HG03135 (cell line): ENCODE measurements at regions not wholly inside any gene's neighbourhood (a gene's known extent, or its start where the extent isn't known, plus 50 kb on each side); places are given as distances from the start of the nearest gene placed in this dataset.
A peak's percentile ranks its signal among the peaks of the same experiment; 100 is the strongest.

Source experiments
- ATAC-seq: cut with Tn5 transposase; IDR thresholded peaks from one replicate; pipeline ENCODE4 v1.9.1; 2021; ENCODE audit warnings: mild to moderate bottlenecking, moderate library complexity; ENCODE audit not compliant: unreplicated experiment

GRCh38 chr1:104929280-104929679 lies 1179.6 kb downstream of the AMY1C start:
- ATAC-seq: no peak

- no peak for ATAC-seq
Measured at GRCh38 chr1:104932030-104932915, 1182.6 kb downstream of the AMY1C start.

DNA sequence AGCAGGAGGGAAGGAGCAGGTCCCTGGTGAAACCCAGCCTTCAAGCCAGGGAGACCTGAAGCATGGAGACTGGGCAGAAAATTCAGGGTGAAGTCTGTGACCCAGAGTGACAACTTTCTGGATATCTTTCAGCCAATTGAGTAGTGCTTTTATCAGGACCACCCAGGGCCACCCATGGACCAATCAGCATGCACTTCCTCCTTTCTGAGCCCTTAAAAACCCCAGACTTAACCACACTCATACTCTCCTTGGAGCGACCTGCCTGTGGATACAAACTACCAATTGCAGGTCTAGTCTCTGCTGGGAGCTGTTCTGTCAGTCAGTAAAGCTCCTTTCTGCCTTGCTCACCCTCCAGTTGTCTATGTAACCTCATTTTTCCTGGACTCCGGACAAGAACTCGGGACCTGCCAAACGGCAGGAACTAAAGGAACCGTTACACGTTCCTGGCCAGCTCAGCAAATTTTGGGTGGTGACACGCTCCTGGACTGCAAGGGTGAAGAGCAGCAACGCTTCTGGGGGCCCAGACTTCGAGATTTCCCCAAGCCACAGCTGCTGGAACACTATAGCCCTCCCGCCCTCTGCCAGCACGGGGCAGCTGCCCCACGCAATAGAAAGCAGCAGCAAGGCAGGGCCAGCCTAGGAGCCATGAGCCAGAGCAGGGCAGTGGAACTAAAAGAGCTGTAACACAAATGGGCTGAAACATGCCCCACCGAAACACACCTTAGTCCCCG lies 1183.4 kb downstream of the AMY1C start:
- no peak for ATAC-seq

DNA sequence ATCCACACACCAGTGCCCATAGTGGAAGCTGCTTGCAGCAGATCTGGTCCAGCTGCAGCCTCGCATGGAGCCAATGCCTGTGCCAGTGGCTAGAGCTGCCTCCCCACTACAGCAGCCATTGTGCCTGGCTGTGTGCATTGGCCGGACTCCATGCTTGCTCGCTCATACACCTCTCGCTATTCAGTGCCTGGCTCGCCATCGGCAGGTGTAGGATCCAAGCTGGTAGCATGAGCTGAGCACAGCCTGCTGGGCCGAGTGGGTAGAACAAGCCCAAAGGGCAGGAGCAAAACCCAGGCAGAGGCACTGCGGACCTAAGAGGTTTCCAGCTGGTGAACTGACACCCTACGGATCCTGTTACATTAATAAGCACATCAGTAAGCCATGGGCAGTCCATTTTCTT lies 1184.1 kb downstream of the AMY1C start:
- no peak for ATAC-seq

- no peak for ATAC-seq
Measured at GRCh38 chr1:104945406-104945805, 1195.7 kb downstream of the AMY1C start.

DNA sequence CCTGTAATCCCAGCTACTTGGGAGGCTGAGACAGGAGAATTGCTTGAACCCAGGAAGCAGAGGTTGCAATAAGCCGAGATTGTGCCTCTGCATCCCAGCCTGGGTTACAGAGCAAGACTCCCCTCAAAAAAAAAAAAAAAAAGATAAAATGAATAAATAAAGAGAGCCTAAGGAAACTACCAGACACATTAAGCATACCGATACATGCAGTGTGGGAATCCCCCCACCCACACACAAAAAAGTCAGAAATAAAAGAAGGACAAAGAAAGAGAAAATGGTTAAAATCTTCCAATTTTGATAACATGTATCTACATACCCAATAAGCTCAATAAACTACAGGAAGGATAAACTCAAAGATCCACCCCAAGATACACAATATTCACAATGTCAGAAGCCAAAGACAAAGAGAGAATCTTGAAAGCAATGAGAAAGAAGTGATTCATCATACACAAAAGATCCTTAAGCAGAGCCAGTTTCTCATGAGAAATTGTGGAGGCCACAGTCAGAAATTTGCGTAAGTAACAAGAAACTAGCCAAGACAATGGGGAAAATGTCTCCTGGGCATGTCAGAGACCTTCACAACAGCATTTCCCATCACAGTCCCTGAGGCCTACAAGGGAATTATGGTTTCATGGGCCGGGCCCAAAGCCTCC lies 1197.0 kb downstream of the AMY1C start:
- ATAC-seq: no peak

GRCh38 chr1:104953555-104953954 lies 1203.9 kb downstream of the AMY1C start:
- no peak for ATAC-seq

DNA sequence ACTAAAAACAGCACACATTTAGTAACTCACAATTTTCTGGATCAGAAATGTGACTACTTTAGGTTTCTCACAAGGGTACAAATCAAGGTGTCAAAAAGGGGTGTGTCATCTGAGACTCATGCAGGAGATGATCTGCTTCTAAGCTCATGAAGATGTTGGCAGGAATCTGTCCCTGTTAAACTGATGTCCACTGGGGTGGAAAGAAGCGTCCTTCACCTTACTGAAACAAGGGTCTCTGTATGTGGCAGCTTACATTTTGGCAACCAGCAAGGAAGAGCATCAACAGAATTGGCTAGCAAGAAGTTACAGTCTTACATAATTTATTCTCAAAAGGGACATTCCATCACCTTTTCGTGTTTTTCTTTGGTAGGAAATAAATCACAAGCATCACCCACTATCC lies 1223.8 kb downstream of the AMY1C start:
- ATAC-seq: no peak

DNA sequence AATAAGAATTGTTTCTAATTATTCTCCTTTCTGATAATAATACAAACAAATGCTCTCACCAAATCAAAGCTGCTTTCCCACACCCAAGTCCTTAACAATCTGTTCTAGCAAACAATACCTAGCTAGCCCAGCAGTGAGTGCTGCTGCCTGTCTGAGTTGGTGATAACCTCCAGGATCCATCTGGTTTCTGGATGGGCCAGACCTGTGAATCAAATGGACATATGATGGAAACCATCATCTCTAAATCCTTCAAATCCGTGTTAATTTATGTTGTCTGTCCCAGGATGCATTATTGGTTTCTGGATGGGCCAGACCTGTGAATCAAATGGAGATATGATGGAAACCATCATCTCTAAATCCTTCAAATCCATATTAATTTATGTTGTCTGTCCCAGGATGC lies 1230.0 kb downstream of the AMY1C start:
- no peak for ATAC-seq

DNA sequence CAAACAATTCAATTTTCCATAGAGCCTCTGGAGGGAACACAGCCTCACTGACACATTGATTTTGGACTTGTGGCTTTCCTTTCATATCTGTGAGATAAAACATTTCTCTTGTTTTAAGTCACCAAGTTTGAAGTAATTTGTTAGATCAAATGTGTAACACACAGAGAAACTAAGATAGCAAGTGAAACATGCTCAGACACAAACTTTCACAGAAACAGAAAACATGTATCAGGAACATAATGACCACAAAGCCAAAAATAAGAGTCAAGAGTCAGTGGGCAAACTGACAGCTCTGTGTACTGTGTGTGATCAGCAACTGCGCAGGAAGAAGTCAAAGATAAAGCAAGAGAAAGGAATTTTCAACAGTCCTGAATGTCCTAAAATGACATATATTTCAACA lies 1237.5 kb downstream of the AMY1C start:
- peak; percentile 99 for ATAC-seq

- ATAC-seq: no peak
Measured at GRCh38 chr1:104989012-104989411, 1239.3 kb downstream of the AMY1C start.

GRCh38 chr1:104991702-104992101 lies 1242.0 kb downstream of the AMY1C start:
- ATAC-seq: no peak

DNA sequence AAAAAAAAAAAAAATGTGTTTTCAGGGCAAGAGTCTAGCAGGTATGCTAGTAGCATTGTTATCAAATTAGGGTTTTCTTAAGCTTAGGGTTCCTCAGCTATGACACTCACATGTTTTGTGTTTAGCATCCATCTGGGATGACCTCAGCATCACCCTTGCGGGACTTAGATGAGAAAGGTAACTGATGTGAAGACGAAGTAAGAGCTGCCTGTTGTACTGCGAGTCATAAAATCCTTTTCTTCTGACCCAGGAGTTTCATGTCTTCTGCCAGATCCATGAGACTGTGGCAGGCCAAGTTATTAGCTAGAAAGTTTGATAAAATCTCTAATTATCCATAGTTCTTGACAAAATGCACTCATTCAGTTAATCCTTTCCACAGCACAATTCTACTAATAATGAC lies 1251.1 kb downstream of the AMY1C start:
- ATAC-seq: no peak

GRCh38 chr1:105004515-105004914 lies 1254.8 kb downstream of the AMY1C start:
- ATAC-seq: no peak

- no peak for ATAC-seq
Measured at GRCh38 chr1:105005594-105006195, 1256.0 kb downstream of the AMY1C start.

- ATAC-seq: no peak
Measured at GRCh38 chr1:105017587-105017986, 1267.9 kb downstream of the AMY1C start.

- no peak for ATAC-seq
Measured at GRCh38 chr1:105023719-105024118, 1274.0 kb downstream of the AMY1C start.

DNA sequence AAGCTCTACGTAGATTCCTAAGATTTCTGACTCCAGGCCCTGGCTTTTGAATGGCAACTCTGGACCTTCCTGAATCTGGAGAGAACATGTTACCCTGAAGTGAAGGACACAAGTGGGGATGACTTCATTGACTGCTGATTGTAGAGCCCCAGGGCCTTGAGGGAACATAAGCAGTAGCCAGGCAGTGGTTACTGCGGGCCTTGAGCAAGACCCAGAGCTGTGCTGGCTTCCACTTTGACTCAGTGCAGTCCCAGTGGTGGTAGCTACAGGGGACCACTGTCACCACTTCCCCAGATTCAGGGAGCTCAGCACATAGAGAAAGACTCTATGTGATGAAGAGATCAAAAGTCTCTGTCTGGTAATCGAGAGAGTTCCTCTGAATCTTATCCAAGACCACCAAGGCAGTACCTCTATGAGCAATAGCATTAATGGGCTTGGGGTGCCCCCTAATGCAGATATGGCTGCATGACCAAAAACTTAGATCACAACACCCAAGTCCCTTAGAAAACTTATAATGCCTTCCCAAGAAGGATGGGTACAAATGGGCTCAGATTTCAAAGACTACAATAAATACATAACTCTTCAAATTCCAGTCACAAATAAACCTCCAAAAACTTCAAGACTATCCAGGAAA lies 1278.3 kb downstream of the AMY1C start:
- ATAC-seq: no peak

- no peak for ATAC-seq
Measured at GRCh38 chr1:105072446-105072845, 1322.7 kb downstream of the AMY1C start.

DNA sequence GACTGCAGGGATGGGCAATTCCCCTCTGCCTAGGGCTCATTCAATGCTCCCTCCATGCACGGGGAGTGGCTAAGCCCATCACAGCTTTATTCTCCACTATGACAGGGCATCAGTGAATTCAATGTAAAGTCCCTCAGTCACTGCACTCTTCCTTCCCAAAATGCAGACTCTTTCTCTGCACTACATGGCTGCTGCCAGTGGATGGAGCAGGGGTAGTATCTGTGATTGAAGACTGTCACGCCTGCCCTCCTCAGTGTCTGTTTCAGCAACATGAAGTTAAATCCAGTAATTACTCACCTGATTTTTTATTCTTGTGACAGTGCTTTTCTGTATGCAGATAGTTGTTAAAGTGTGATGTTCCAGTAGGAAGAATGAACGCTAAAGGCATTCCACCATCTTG lies 1323.2 kb downstream of the AMY1C start:
- ATAC-seq: no peak

DNA sequence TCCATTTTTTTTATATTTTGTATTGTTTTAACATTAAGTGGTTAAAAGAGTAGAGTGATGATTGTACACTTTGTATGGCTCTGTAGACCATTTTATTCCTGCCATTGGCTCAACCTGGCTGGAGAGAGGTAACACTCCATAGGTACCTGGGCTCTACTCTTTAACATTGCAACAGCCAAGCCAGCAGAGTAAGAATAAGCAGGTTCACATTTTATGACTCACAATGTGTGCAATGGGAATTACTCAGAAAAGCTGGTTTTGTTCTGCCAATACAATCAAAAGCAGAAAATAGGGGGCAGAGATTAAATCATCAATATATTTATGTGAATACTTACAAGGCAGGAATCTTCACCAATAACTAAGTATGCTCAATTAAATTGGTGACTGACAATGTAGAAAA lies 1324.0 kb downstream of the AMY1C start:
- no peak for ATAC-seq
